Panc1 (cell line): ENCODE measurements at regions not wholly inside any gene's neighbourhood (a gene's known extent, or its start where the extent isn't known, plus 50 kb on each side); places are given as distances from the start of the nearest gene placed in this dataset.

Experiments used
- ATAC-seq: fragments of 200-7000 bp; cut with Tn5 transposase; 2 replicates; pipeline ENCODE4 v1.9.1; 2020; ENCODE audit warnings: mild to moderate bottlenecking, moderate library complexity
- BruUV-seq: library from RNA; stranded (reverse); fragments of 400-500 nt; replicated peaks from 2 replicates; lab custom pipeline; 2021; lab: Mats Ljungman, UMichigan
- CTCF ChIA-PET: fragments of 300-600 bp; sonication (Branson Sonifier 250); formaldehyde crosslinking; loops from one replicate; lab custom pipeline; 2022; ENCODE audit warnings: antibody characterized with exemption; lab: Charles Lee
- POLR2A ChIA-PET: fragments of 300-600 bp; sonication (Branson Sonifier 250); formaldehyde crosslinking; loops from one replicate; lab custom pipeline; 2022; ENCODE audit warnings: antibody characterized with exemption; lab: Charles Lee
- DNase-seq: peaks from one replicate; pipeline ENCODE4 v3.0.0-alpha.2; 2010; ENCODE audit warnings: low read depth, low spot score
- H3K27ac ChIP-seq: 2 replicates; pipeline ENCODE4 v1.5.1; 2011; ENCODE audit warnings: mild to moderate bottlenecking, low read length, inconsistent platforms
- H3K27me3 ChIP-seq: fragments of 200-500 bp; sonication (Bioruptor generic); 2 replicates; pipeline ENCODE4 v1.6.0; 2014; ENCODE audit warnings: low read length, inconsistent platforms; ENCODE audit not compliant: control insufficient read depth, insufficient read depth
- H3K36me3 ChIP-seq: fragments of 200-500 bp; sonication (Bioruptor generic); 2 replicates; pipeline ENCODE4 v1.5.1; 2014; ENCODE audit warnings: inconsistent platforms, mild to moderate bottlenecking, low read length, moderate library complexity; ENCODE audit not compliant: control insufficient read depth, insufficient read depth
- H3K4me1 ChIP-seq: 2 replicates; pipeline ENCODE4 v1.5.1; 2011; ENCODE audit warnings: inconsistent platforms, mild to moderate bottlenecking, low read length, moderate library complexity; ENCODE audit not compliant: control insufficient read depth, insufficient read depth
- H3K4me3 ChIP-seq, 2 experiments: 2 replicates each; pipeline ENCODE4 v1.5.1; 2011 to 2012; ENCODE audit warnings: low read depth in 2 of 2, low read length in 2 of 2, mild to moderate bottlenecking in 2 of 2, inconsistent platforms in 1 of 2, moderate library complexity in 1 of 2
- H3K9me3 ChIP-seq: fragments of 200-500 bp; sonication (Bioruptor generic); 2 replicates; pipeline ENCODE4 v1.5.1; 2014; ENCODE audit warnings: low read depth, mild to moderate bottlenecking, inconsistent platforms, low read length, moderate library complexity; ENCODE audit not compliant: control insufficient read depth, insufficient read depth
- CTCF ChIP-seq: fragments of 450-650 bp; IDR thresholded peaks from 2 replicates; pipeline ENCODE4 v1.5.1; 2017; ENCODE audit warnings: mild to moderate bottlenecking
- POLR2AphosphoS5 ChIP-seq: IDR thresholded peaks from 2 replicates; pipeline ENCODE4 v1.6.1; 2012; ENCODE audit warnings: mild to moderate bottlenecking, low read depth, low read length, moderate library complexity
- REST ChIP-seq, 2 experiments: IDR thresholded peaks; 2 replicates each; pipeline ENCODE4 v1.6.1; 2011 to 2012; ENCODE audit warnings: low read depth in 2 of 2, control low read depth in 1 of 2, low read length in 1 of 2, mild to moderate bottlenecking in 1 of 2, moderate library complexity in 1 of 2; ENCODE audit not compliant: insufficient read depth in 1 of 2
- SIN3A ChIP-seq: IDR thresholded peaks from 2 replicates; pipeline ENCODE4 v1.6.1; 2012; ENCODE audit warnings: low read depth, mild to moderate bottlenecking, low read length, moderate library complexity, borderline replicate concordance; ENCODE audit not compliant: insufficient read depth
- TCF7L2 ChIP-seq: IDR thresholded peaks from 2 replicates; pipeline ENCODE4 v1.6.1; 2011; ENCODE audit warnings: mild to moderate bottlenecking, low read depth, low read length, inconsistent platforms
- in situ Hi-C: cut with HindIII; loops from 2 replicates; pipeline ENCODE4 v1.10.0; 2016; ENCODE audit warnings: low sequenced_read_pairs, low pct_unique_long_range_greater_than_20kb
- intact Hi-C: fragments of 100-400 bp; cut with micrococcal nuclease; formaldehyde crosslinking; loops from one replicate; pipeline ENCODE4 v1.10.0; 2022; ENCODE audit not compliant: unreplicated experiment

GRCh38 chr4:122091836-122092405 lies 60.2 kb upstream of the BLTP1 start:
- no peaks in the 10 kb centered on the region for H3K36me3 ChIP-seq
- POLR2A ChIA-PET, result no interaction called here

GRCh38 chr4:122091397-122091796 lies 60.7 kb upstream of the BLTP1 start:
- no peak overlapping the region for H3K27ac ChIP-seq
- no peak for TF ChIP-seq POLR2AphosphoS5
- CTCF ChIA-PET, result no interaction called here
- H3K27me3 ChIP-seq, result no peaks in the 10 kb centered on the region
- ATAC-seq, result no peak
- no peak for DNase-seq
- intact Hi-C loops (no loop called here), in situ Hi-C loops (no loop called here)
- no peaks in the 10 kb centered on the region for H3K4me1 ChIP-seq
- H3K4me3 ChIP-seq, result no peak overlapping the region
- no peaks in the 10 kb centered on the region for H3K9me3 ChIP-seq
- no peaks in the 10 kb centered on the region for H3K36me3 ChIP-seq
- POLR2A ChIA-PET, result no interaction called here
- no TSS peak for BruUV-seq

More at GRCh38 chr4:122091836-122092405, 60.2 kb upstream of the BLTP1 start:
- intact Hi-C loops (no loop called here), in situ Hi-C loops (no loop called here)
- ATAC-seq (no peak), DNase-seq (no peak)
- no peaks in the 10 kb centered on the region for H3K27me3 ChIP-seq
- H3K4me1 ChIP-seq, result no peaks in the 10 kb centered on the region
- BruUV-seq, result no TSS peak
- H3K4me3 ChIP-seq, result no peak overlapping the region
- TF ChIP-seq TCF7L2, result no peak
- TF ChIP-seq POLR2AphosphoS5, result no peak
- TF ChIP-seq SIN3A, result no peak
- TF ChIP-seq REST (IDR thresholded peaks at IDR 0.05; ENCODE audit: insufficient read depth in 1 of 2, low read depth in 2 of 2, low read length in 1 of 2), result no peak
- TF ChIP-seq CTCF, result no peak
- CTCF ChIA-PET, result no interaction called here
- no peak overlapping the region for H3K27ac ChIP-seq
- H3K9me3 ChIP-seq, result no peaks in the 10 kb centered on the region

GRCh38 chr4:122090989-122091388 lies 61.1 kb upstream of the BLTP1 start:
- ATAC-seq, result no peak

More at GRCh38 chr4:122090989-122091388, 61.1 kb upstream of the BLTP1 start:
- Histone ChIP-seq H3K27me3 (no peaks in the 10 kb centered on the region), H3K4me1 (no peaks in the 10 kb centered on the region), H3K4me3 (no peak overlapping the region), H3K27ac (no peak overlapping the region), H3K36me3 (no peaks in the 10 kb centered on the region), H3K9me3 (no peaks in the 10 kb centered on the region)
- ChIA-PET CTCF (no interaction called here), POLR2A (no interaction called here)
- no TSS peak for BruUV-seq
- intact Hi-C loops (no loop called here), in situ Hi-C loops (no loop called here)
- TF ChIP-seq TCF7L2, result no peak
- no peak for TF ChIP-seq CTCF
- no peak for TF ChIP-seq REST (IDR thresholded peaks at IDR 0.05; ENCODE audit: insufficient read depth in 1 of 2, low read depth in 2 of 2, low read length in 1 of 2)
- TF ChIP-seq POLR2AphosphoS5, result no peak
- TF ChIP-seq SIN3A, result no peak
- DNase-seq, result no peak
